Uterus (tissue), 3 donors: ENCODE measurements at regions not wholly inside any gene's neighbourhood (a gene's known extent, or its start where the extent isn't known, plus 50 kb on each side); places are given as distances from the start of the nearest gene placed in this dataset.
"Not testable (repeated sequence)": the region's sequence is repeated elsewhere in the genome, so short reads cannot be mapped to it uniquely, and the experiment has no call there.

Experiments used
- DNase-seq, 2 donors: peaks; one replicate each; pipeline ENCODE4 v3.0.0-alpha.2; 2019 to 2020
- H3K27ac ChIP-seq, 2 donors: fragments of 200-600 bp; sonication (generic); 1 replicate in 1 of 2; 2 replicates in 1 of 2; pipeline ENCODE4 v1.5.1; 2016 to 2018
- H3K27me3 ChIP-seq, 2 donors: fragments of 200-600 bp; sonication (generic); one replicate each; pipeline ENCODE4 v1.5.1; 2018 to 2019; ENCODE audit warnings: control low read depth in 1 of 2
- H3K36me3 ChIP-seq, 2 donors: fragments of 200-600 bp; sonication (generic); one replicate each; pipeline ENCODE4 v1.5.1; 2019; ENCODE audit warnings: control low read depth in 1 of 2
- H3K4me1 ChIP-seq, 2 donors: fragments of 200-600 bp; sonication (generic); one replicate each; pipeline ENCODE4 v1.5.1; 2018 to 2019; ENCODE audit warnings: control low read depth in 1 of 2
- H3K4me3 ChIP-seq, 2 donors: fragments of 200-600 bp; sonication (generic); 1 replicate in 1 of 2; 2 replicates in 1 of 2; pipeline ENCODE4 v1.5.1; 2018 to 2019; ENCODE audit warnings: mild to moderate bottlenecking in 1 of 2
- H3K9me3 ChIP-seq, 2 donors: fragments of 200-600 bp; sonication (generic); one replicate each; pipeline ENCODE4 v1.5.1; 2019; ENCODE audit warnings: control low read depth in 1 of 2
- intact Hi-C: fragments of 100-400 bp; cut with DNase I; formaldehyde crosslinking; loops from one replicate; pipeline ENCODE4 v1.15.1; 2023; ENCODE audit warnings: low total_unique reads
- donor health status: DM: yes; HTN: yes; CAD: no.

DNA sequence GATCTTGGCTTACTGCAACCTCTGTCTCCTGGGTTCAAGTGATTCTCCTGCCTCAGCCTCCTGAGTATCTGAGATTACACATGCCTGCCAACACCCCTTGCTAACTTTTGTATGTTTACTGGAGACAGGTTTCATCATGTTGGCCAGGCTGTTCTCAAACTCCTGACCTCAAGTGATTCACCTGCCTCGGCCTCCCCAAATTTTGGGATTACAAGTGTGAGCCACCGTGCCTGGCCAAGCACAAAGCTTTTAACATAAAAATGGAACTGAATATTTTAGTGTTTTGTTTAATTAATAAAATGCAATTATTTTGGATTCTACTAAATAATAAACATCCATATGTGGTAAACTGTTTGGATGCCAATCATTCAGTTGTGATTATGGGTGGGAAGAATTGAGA lies 255.2 kb downstream of the CWH43 start:
- H3K27me3 ChIP-seq, H3K4me1 ChIP-seq, H3K36me3 ChIP-seq, DNase-seq, H3K9me3 ChIP-seq, H3K27ac ChIP-seq, H3K4me3 ChIP-seq, intact Hi-C loops: not testable (repeated sequence)

DNA sequence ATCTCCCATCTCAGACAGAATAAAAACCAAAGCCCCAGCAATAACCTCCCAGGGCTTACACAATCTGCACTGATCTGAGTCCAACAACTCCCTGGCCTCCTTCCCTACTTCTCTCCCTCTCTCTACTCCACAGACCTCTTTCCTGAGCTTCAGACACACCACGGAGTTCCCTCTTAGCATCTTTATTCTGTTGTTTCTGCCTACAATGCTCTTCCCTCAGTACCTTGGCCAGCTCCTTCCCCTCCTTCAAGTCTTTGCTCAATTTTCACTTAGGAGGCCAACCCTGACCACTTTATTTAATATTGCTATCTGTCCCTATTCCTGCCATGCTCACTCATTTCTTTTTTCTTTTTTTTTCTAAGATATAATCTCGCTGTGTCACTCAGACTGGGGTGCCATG lies 276.7 kb downstream of the CWH43 start:
- intact Hi-C loops, H3K9me3 ChIP-seq, H3K27ac ChIP-seq, H3K36me3 ChIP-seq, DNase-seq, H3K27me3 ChIP-seq, H3K4me3 ChIP-seq, H3K4me1 ChIP-seq: not testable (repeated sequence)

DNA sequence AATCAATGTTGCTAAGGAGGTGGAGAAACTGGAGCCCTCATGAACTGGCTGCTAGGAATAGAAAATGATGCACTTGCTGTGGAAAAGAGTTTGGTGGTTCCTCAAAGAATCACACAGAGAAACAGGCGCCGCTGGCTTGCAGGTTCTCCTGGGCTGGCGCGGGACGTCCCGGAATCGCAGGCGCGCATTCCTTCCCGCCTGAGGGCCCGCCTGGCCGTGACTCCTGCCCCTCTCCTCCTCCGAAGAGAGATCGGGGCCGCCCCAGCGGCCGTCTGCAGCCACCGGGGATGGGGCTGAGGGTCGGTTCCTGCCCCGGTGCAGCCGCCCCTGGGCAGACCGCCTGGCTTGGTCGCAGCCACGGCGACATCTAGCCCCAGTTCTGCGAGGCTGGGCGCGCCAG lies 284.4 kb downstream of the CWH43 start:
- H3K27me3 ChIP-seq, H3K4me1 ChIP-seq, H3K4me3 ChIP-seq, DNase-seq, intact Hi-C loops, H3K27ac ChIP-seq, H3K9me3 ChIP-seq, H3K36me3 ChIP-seq: not testable (repeated sequence)

DNA sequence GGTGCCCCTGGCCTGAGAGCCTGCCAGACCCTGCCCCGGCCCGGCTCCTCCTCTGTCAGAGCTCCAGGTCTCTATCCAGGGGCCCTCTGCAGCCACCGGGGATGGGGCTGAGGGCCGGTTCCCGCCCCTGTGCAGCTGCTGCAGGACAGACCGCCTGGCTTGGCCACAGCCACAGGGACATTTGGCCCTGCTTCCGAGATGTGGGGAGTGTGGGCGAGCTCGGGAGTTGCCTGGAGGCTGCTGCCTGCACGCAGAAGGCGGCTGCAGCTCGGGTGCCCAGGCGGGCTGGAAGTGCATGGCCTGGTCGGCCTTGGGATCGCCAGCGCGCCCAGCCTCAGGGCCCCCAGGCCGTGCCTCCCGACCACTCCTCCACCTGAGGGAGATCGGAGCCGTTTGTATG lies 284.8 kb downstream of the CWH43 start:
- H3K4me1 ChIP-seq, H3K9me3 ChIP-seq, H3K36me3 ChIP-seq, intact Hi-C loops, H3K27me3 ChIP-seq, H3K27ac ChIP-seq, H3K4me3 ChIP-seq, DNase-seq: not testable (repeated sequence)

DNA sequence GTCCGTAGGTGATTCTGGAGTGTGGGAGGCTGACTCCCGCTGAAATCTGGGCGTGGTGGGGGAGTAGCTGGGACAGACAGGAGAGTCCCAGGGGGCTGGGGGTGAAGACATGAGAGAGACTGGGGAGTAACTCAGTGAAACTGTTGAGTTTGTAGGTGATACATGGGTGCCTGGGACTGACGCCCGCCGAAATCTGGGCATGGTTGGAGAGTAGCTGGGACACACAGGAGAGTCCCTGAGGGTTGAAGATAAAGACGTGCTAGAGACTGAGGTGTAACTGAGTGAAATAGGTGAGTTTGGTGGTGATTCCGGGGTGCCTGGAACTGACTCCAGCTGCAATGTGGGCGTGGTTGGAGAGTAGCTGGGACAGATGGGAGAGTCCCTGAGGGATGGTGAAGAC lies 299.8 kb downstream of the CWH43 start:
- H3K27ac ChIP-seq, intact Hi-C loops, DNase-seq, H3K9me3 ChIP-seq, H3K4me1 ChIP-seq, H3K36me3 ChIP-seq, H3K4me3 ChIP-seq, H3K27me3 ChIP-seq: not testable (repeated sequence)

DNA sequence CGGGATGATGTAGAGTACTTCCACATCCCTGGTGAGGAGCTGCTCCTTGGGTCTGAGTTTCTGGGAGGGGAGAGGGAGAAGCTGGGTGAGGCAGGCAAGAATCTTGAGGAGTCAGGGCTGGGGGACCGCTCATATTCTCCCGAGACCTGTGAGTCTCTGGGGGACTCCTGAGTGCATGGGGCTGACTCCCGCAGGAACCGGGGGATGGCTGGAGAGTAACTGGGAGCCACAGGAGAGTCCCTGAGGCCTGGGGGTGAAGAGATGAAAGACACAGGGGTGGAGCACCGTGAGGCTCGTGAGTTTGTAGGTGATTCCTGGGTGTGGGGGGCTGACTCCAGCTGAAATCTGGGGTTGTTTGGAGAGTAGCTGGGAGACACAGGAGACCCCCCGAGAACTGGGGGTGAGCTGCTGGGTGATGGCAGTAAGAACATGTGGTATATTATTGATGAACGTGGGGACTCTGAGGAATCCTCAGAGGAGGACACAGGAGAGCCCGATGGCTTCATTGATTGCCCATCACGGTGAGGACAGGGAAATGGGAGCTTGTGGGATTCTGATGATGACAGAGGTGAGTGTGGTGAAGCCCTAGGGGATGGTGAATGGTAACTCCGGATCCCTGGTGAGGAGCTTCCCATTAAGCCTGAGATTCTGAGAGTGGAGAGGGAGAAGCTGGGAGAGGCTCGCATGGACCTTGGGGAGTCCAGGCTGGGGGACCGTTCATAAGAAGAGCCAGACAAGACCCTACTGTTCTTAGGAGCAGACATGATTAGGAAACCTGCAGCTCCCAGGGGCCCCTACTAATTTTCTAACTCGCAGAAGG lies 301.1 kb downstream of the CWH43 start:
- intact Hi-C loops, H3K4me3 ChIP-seq, H3K9me3 ChIP-seq, H3K27me3 ChIP-seq, H3K4me1 ChIP-seq, DNase-seq, H3K36me3 ChIP-seq, H3K27ac ChIP-seq: not testable (repeated sequence)

DNA sequence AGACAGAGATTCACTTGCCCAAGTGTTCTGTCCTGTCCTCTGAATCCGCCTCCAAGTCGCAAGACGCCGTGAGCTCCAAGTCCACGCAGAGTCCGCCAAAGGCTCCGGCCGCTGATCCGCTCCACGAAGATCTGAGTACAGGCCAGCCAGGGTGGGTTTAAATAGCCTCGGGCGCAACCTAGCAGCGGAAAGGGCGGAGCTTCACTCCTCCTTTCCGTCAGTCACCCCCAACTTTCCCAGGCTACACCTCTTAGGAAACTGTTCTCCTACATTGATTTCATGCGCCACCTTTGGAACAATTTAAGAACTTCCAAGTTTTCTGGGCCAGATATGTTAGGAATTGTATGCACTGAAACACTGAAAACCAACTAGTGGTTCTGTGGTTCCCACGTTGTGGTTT lies 301.8 kb downstream of the CWH43 start:
- H3K36me3 ChIP-seq, DNase-seq, H3K27ac ChIP-seq, H3K4me3 ChIP-seq, intact Hi-C loops, H3K27me3 ChIP-seq, H3K9me3 ChIP-seq, H3K4me1 ChIP-seq: not testable (repeated sequence)

DNA sequence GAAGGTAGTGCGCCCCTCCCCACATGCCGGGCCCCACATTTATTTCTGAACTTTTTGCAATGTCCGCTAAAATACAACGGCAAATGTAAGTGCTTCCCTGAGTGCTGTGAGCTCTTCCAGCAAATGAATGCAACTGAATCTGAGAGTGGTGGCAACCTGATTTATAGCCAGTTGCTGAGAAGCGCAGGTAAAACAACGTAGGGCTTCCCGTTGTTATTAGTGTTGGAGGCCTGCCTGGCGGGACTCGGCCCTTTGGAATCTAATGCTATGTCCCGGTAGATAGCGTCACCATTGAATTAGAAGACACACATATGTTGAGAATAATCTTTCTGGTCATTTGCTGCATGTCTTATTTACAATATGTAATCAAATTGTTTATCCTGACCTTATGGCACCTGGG lies 302.7 kb downstream of the CWH43 start:
- H3K36me3 ChIP-seq, H3K9me3 ChIP-seq, H3K27ac ChIP-seq, H3K4me1 ChIP-seq, intact Hi-C loops, H3K27me3 ChIP-seq, DNase-seq, H3K4me3 ChIP-seq: not testable (repeated sequence)

DNA sequence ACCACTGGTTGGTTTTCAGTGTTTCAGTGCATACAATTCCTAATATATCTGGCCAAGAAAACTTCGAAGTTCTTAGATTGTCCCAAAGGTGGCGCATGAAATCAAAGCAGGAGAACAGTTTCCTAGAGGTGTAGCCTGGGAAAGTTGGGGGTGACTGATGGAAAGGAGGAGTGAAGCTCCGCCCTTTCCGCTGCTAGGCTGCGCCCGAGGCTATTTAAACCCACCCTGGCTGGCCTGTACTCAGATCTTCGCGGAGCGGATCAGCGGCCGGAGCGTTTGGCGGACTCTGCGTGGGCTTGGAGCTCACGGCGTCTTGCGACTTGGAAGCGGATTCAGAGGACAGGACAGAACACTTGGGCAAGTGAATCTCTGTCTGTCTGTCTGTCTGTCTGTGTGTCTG lies 328.7 kb downstream of the CWH43 start:
- H3K4me3 ChIP-seq, H3K27me3 ChIP-seq, H3K9me3 ChIP-seq, H3K36me3 ChIP-seq, H3K4me1 ChIP-seq, intact Hi-C loops, DNase-seq, H3K27ac ChIP-seq: not testable (repeated sequence)

DNA sequence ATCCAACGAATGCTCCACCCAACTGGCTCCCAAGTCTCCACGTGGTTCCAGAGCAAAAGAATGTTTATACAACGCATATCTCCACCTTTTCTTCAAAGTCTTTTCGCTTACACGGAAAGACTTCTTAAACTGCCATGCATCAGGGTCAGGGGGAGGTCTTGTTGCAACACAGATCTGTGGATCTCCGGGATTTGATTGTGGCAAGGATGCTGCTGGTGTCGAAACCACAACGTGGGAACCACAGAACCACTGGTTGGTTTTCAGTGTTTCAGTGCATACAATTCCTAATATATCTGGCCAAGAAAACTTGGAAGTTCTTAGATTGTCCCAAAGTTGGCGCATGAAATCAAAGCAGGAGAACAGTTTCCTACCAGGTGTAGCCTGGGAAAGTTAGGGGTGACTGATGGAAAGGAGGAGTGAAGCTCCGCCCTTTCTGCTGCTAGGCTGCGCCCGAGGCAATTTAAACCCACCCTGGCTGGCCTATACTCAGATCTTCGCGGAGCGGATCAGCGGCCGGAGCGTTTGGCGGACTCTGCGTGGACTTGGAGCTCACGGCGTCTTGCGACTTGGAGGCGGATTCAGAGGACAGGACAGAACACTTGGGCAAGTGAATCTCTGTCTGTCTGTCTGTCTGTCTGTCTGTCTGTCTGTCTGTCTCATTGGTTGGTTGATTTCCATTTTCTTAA lies 334.8 kb downstream of the CWH43 start:
- H3K27me3 ChIP-seq, DNase-seq, H3K27ac ChIP-seq, H3K36me3 ChIP-seq, H3K9me3 ChIP-seq, intact Hi-C loops, H3K4me1 ChIP-seq, H3K4me3 ChIP-seq: not testable (repeated sequence)

DNA sequence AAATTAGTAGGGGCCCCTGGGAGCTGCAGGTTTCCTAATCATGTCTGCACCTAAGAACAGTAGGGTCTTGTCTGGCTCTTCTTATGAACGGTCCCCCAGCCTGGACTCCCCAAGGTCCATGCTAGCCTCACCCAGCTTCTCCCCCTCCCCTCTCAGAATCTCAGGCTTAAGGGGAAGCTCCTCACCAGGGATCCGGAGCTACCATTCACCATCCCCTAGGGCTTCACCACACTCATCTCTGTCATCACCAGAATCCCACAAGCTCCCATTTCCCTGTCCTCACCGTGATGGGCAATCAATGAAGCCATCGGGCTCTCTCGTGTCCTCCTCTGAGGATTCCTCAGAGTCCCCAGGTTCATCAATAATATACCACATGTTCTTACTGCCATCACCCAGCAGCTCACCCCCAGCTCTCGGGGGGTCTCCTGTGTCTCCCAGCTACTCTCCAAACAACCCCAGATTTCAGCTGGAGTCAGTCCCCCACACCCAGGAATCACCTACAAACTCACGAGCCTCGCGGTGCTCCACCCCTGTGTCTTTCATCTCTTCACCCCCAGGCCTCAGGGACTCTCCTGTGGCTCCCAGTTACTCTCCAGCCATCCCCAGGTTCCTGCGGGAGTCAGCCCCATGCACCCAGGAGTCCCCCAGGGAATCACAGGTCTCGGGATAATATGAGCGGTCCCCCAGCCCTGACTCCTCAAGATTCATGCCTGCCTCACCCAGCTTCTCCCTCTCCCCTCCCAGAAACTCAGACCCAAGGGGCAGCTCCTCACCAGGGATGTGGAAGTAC lies 335.6 kb downstream of the CWH43 start:
- H3K4me1 ChIP-seq, H3K4me3 ChIP-seq, DNase-seq, H3K36me3 ChIP-seq, H3K27ac ChIP-seq, H3K9me3 ChIP-seq, H3K27me3 ChIP-seq, intact Hi-C loops: not testable (repeated sequence)

DNA sequence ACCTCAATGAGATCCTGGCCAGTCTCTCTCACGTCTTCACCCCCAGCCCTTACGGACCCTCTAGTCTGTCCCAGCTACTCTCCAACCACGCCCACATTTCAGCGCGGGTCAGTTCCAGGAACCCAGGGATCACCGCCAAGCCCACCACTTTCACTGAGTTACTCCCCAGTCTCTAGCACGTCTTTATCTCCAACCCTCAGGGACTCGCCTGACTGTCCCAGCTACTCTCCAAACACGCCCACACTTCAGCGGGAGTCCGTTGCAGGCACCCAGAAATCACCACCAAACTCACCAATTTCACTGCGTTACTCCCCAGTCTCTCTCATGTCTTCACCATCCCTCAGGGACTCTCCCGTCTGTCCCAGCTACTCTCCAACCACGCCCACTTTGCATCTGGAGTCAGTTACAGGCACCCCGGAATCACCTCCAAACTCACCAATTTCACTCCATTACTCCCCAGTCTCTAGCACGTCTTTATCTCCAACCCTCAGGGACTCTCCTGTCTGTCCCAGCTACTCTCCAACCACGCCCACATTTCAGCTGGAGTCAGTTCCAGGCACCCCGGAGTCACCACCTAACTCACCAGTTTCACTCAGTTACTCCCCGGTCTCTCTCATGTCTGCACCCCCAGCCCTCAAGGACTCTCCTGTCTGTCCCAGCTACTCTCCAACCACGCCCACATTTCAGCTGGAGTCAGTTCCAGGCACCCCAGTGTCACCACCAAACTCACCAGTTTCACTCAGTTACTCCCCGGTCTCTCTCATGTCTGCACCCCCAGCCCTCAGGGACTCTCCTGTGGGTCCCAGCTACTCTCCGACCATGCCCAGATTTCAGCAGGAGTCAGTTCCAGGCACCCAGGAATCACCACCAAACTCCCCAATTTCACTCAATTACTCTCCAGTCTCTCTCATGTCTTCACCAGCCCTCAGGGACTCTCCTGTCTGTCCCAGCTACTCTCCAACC lies 336.8 kb downstream of the CWH43 start:
- H3K9me3 ChIP-seq, H3K36me3 ChIP-seq, DNase-seq, intact Hi-C loops, H3K27ac ChIP-seq, H3K4me3 ChIP-seq, H3K4me1 ChIP-seq, H3K27me3 ChIP-seq: not testable (repeated sequence)
